Gastroesophageal sphincter (tissue), 3 donors: ENCODE measurements at regions not wholly inside any gene's neighbourhood (a gene's known extent, or its start where the extent isn't known, plus 50 kb on each side); places are given as distances from the start of the nearest gene placed in this dataset.

Source experiments
- CTCF ChIP-seq, 4 experiments: fragments of 200-600 bp in 2 of 4; fragments of 450-650 bp in 2 of 4; sonication (generic) in 1 of 4; IDR thresholded peaks; one replicate each; pipeline ENCODE4 v1.5.1; 2017 to 2019; ENCODE audit warnings: antibody characterized with exemption in 4 of 4, mild to moderate bottlenecking in 2 of 4, moderate library complexity in 2 of 4
- EP300 ChIP-seq: sonication (generic); formaldehyde crosslinking; IDR thresholded peaks from one replicate; pipeline ENCODE4 v1.6.1; 2017; ENCODE audit warnings: antibody characterized with exemption, mild to moderate bottlenecking
- POLR2A ChIP-seq, 2 donors: fragments of 450-650 bp; IDR thresholded peaks; one replicate each; pipeline ENCODE4 v1.6.1; 2017; ENCODE audit warnings: antibody characterized with exemption in 2 of 2, mild to moderate bottlenecking in 2 of 2, moderate library complexity in 1 of 2
- POLR2AphosphoS5 ChIP-seq: sonication (generic); formaldehyde crosslinking; IDR thresholded peaks from one replicate; pipeline ENCODE4 v1.6.1; 2017; ENCODE audit warnings: antibody characterized with exemption

GRCh38 chr2:13488965-13489364 lies 772.2 kb downstream of the TRIB2 start:
- no peak for TF ChIP-seq CTCF (IDR thresholded peaks at IDR 0.05)
- no peak for TF ChIP-seq POLR2A (IDR thresholded peaks at IDR 0.05)
- no peak for TF ChIP-seq POLR2AphosphoS5
- TF ChIP-seq EP300: no peak
